IMR-90 (cell line): ENCODE measurements at regions not wholly inside any gene's neighbourhood (a gene's known extent, or its start where the extent isn't known, plus 50 kb on each side); places are given as distances from the start of the nearest gene placed in this dataset.

Experiments used
- ATAC-seq: fragments of 200-7000 bp; cut with Tn5 transposase; 2 replicates; pipeline ENCODE4 v1.9.1; 2020; ENCODE audit warnings: low read depth, mild to moderate bottlenecking, moderate library complexity
- BruUV-seq: library from RNA; stranded (reverse); fragments of 400-500 nt; replicated peaks from 2 replicates; lab custom pipeline; 2021; lab: Mats Ljungman, UMichigan
- CTCF ChIA-PET: fragments of 300-600 bp; formaldehyde crosslinking; extraction: SDS; loops from one replicate; lab custom pipeline; 2021; ENCODE audit warnings: antibody characterized with exemption; lab: Yijun Ruan, JAX
- POLR2A ChIA-PET: fragments of 300-600 bp; sonication (Branson Sonifier 250); formaldehyde crosslinking; loops from one replicate; lab custom pipeline; 2022; ENCODE audit warnings: antibody characterized with exemption; ENCODE audit not compliant: unreplicated experiment; lab: Charles Lee
- DNase-seq: peaks from one replicate; pipeline ENCODE4 v3.0.0; 2013
- H2AFZ ChIP-seq: replicated peaks from 2 replicates; pipeline ENCODE3; 2013; ENCODE audit warnings: low read length, mild to moderate bottlenecking; ENCODE audit not compliant: poor library complexity
- H2AK5ac ChIP-seq: 2 replicates; pipeline ENCODE4 v1.6.1; 2013; ENCODE audit warnings: low read depth, low read length, inconsistent platforms
- H2AK9ac ChIP-seq: replicated peaks from 2 replicates; pipeline ENCODE3; 2013; ENCODE audit warnings: mild to moderate bottlenecking, low read depth, low read length, moderate library complexity; ENCODE audit not compliant: poor library complexity
- H2BK120ac ChIP-seq: 2 replicates; pipeline ENCODE4 v1.6.1; 2013; ENCODE audit warnings: low read depth, low read length, inconsistent platforms
- H2BK15ac ChIP-seq: 3 replicates; pipeline ENCODE4 v1.6.1; 2013; ENCODE audit warnings: low read depth, low read length, inconsistent platforms
- H2BK20ac ChIP-seq: 2 replicates; pipeline ENCODE4 v1.6.1; 2013; ENCODE audit warnings: low read depth, mild to moderate bottlenecking, inconsistent platforms, low read length, moderate library complexity
- H2BK5ac ChIP-seq: 2 replicates; pipeline ENCODE4 v1.6.1; 2013; ENCODE audit warnings: mild to moderate bottlenecking, low read depth, low read length, inconsistent platforms; ENCODE audit not compliant: poor library complexity, severe bottlenecking
- H3K14ac ChIP-seq: replicated peaks from 2 replicates; pipeline ENCODE4 v1.6.1; 2013; ENCODE audit warnings: low read depth, low read length, inconsistent platforms
- H3K18ac ChIP-seq: 2 replicates; pipeline ENCODE4 v1.6.1; 2013; ENCODE audit warnings: low read depth, low read length, control low read depth
- H3K23ac ChIP-seq: 2 replicates; pipeline ENCODE4 v1.6.1; 2013; ENCODE audit warnings: low read depth, low read length, inconsistent platforms
- H3K27ac ChIP-seq: 2 replicates; pipeline ENCODE4 v1.5.1; 2013; ENCODE audit warnings: mild to moderate bottlenecking, control low read depth, low read length; ENCODE audit not compliant: insufficient read depth
- H3K27me3 ChIP-seq: 2 replicates; pipeline ENCODE4 v1.6.1; 2013; ENCODE audit warnings: low read length; ENCODE audit not compliant: control insufficient read depth, insufficient read depth
- H3K36me3 ChIP-seq: 2 replicates; pipeline ENCODE4 v1.6.1; 2013; ENCODE audit warnings: low read length, mixed read lengths; ENCODE audit not compliant: control insufficient read depth, insufficient read depth
- H3K4ac ChIP-seq: 2 replicates; pipeline ENCODE4 v1.6.1; 2013; ENCODE audit warnings: low read depth, low read length, inconsistent platforms
- H3K4me1 ChIP-seq: 2 replicates; pipeline ENCODE4 v1.6.1; 2013; ENCODE audit warnings: low read length, mixed read lengths; ENCODE audit not compliant: control insufficient read depth, insufficient read depth
- H3K4me2 ChIP-seq: 2 replicates; pipeline ENCODE4 v1.6.1; 2013; ENCODE audit warnings: low read depth, mild to moderate bottlenecking, control low read depth, low read length, moderate library complexity
- H3K4me3 ChIP-seq: 2 replicates; pipeline ENCODE4 v1.5.1; 2013; ENCODE audit warnings: low read depth, mild to moderate bottlenecking, control low read depth, low read length, moderate library complexity; ENCODE audit not compliant: insufficient read depth
- H3K56ac ChIP-seq: 2 replicates; pipeline ENCODE4 v1.6.1; 2013; ENCODE audit warnings: low read length, inconsistent platforms; ENCODE audit not compliant: insufficient read depth; ENCODE audit errors: extremely low read depth
- H3K79me1 ChIP-seq, 2 experiments: 2 replicates each; pipeline ENCODE4 v1.6.1; 2013; ENCODE audit warnings: low read length in 2 of 2, inconsistent platforms in 1 of 2, low read depth in 1 of 2
- H3K9ac ChIP-seq: 2 replicates; pipeline ENCODE4 v1.6.1; 2013; ENCODE audit warnings: low read depth, low read length, control low read depth
- H3K9me1 ChIP-seq: 2 replicates; pipeline ENCODE4 v1.6.1; 2013; ENCODE audit warnings: low read length, inconsistent platforms; ENCODE audit not compliant: insufficient read depth
- H3K9me3 ChIP-seq: 2 replicates; pipeline ENCODE4 v1.6.1; 2013; ENCODE audit warnings: low read length; ENCODE audit not compliant: control insufficient read depth, insufficient read depth
- H4K20me1 ChIP-seq: 2 replicates; pipeline ENCODE4 v1.6.1; 2013; ENCODE audit warnings: low read length, inconsistent platforms; ENCODE audit not compliant: insufficient read depth
- H4K5ac ChIP-seq: 2 replicates; pipeline ENCODE4 v1.6.1; 2013; ENCODE audit warnings: mild to moderate bottlenecking, low read depth, low read length, control low read depth
- H4K8ac ChIP-seq, 2 experiments: 2 replicates each; pipeline ENCODE4 v1.6.1; 2013; ENCODE audit warnings: low read depth in 2 of 2, low read length in 2 of 2, control low read depth in 1 of 2, inconsistent platforms in 1 of 2
- H4K91ac ChIP-seq: 2 replicates; pipeline ENCODE4 v1.6.1; 2013; ENCODE audit warnings: low read depth, low read length, inconsistent platforms; ENCODE audit not compliant: insufficient read depth
- BHLHE40 ChIP-seq: fragments of 150-350 bp; IDR thresholded peaks from 2 replicates; pipeline ENCODE4 v1.6.1; 2016; ENCODE audit warnings: mild to moderate bottlenecking, low read depth, low read length
- CEBPB ChIP-seq: IDR thresholded peaks from 2 replicates; pipeline ENCODE4 v1.6.1; 2012; ENCODE audit warnings: low read depth, low read length, improper control_type of control experiment
- CHD1 ChIP-seq: IDR thresholded peaks from 2 replicates; pipeline ENCODE4 v1.6.1; 2012; ENCODE audit warnings: low read depth, low read length, improper control_type of control experiment
- CTCF ChIP-seq: conservative IDR thresholded peaks from 2 replicates; pipeline ENCODE4 v1.5.1; 2012; ENCODE audit warnings: mild to moderate bottlenecking, low read depth, low read length, improper control_type of control experiment
- ELK1 ChIP-seq: fragments of 150-350 bp; IDR thresholded peaks from 2 replicates; pipeline ENCODE4 v1.6.1; 2016; ENCODE audit warnings: low read depth, mild to moderate bottlenecking, low read length, moderate library complexity, borderline replicate concordance
- FOS ChIP-seq: fragments of 150-350 bp; IDR thresholded peaks from 2 replicates; pipeline ENCODE4 v1.6.1; 2016; ENCODE audit warnings: low read depth, low read length
- MAFK ChIP-seq: IDR thresholded peaks from 2 replicates; pipeline ENCODE4 v1.6.1; 2012; ENCODE audit warnings: low read depth, low read length, improper control_type of control experiment
- MAZ ChIP-seq: IDR thresholded peaks from 2 replicates; pipeline ENCODE4 v1.6.1; 2012; ENCODE audit warnings: low read depth, mild to moderate bottlenecking, low read length, improper control_type of control experiment, moderate library complexity, borderline replicate concordance
- MXI1 ChIP-seq: IDR thresholded peaks from 2 replicates; pipeline ENCODE4 v1.6.1; 2012; ENCODE audit warnings: low read depth, mild to moderate bottlenecking, low read length, moderate library complexity, borderline replicate concordance
- NFE2L2 ChIP-seq: fragments of 150-350 bp; IDR thresholded peaks from 2 replicates; pipeline ENCODE4 v1.6.1; 2016; ENCODE audit warnings: low read depth, mild to moderate bottlenecking, low read length
- POLR2A ChIP-seq: IDR thresholded peaks from 2 replicates; pipeline ENCODE4 v1.6.1; 2012; ENCODE audit warnings: mild to moderate bottlenecking, low read depth, low read length
- RAD21 ChIP-seq: IDR thresholded peaks from 2 replicates; pipeline ENCODE4 v1.6.1; 2012; ENCODE audit warnings: low read length, improper control_type of control experiment
- RCOR1 ChIP-seq: IDR thresholded peaks from 2 replicates; pipeline ENCODE4 v1.6.1; 2012; ENCODE audit warnings: mild to moderate bottlenecking, low read length, improper control_type of control experiment; ENCODE audit not compliant: insufficient replicate concordance
- RFX5 ChIP-seq: IDR thresholded peaks from 2 replicates; pipeline ENCODE4 v1.8.0; 2012; ENCODE audit warnings: low read depth, mild to moderate bottlenecking, low read length, moderate library complexity
- SMC3 ChIP-seq: fragments of 150-350 bp; IDR thresholded peaks from 2 replicates; pipeline ENCODE4 v1.6.1; 2016; ENCODE audit warnings: low read depth, mild to moderate bottlenecking, antibody characterized with exemption, low read length, moderate library complexity
- USF2 ChIP-seq: fragments of 150-350 bp; IDR thresholded peaks from 2 replicates; pipeline ENCODE4 v1.6.1; 2017; ENCODE audit warnings: mild to moderate bottlenecking, antibody characterized with exemption, low read length, low read depth
- WGBS, 2 experiments: methylation state at CpG; one replicate each; pipeline versions ENCODE4 v1.1.5 to v1.1.7; 2013; ENCODE audit warnings: missing lambda C conversion rate in 2 of 2; ENCODE audit not compliant: insufficient read length in 1 of 2; ENCODE audit errors: extremely low coverage in 2 of 2; 5-methylcytosine and 5-hydroxymethylcytosine counted together
- dilution Hi-C: fragments of 300-500 bp; cut with HindIII; formaldehyde crosslinking; loops from one replicate; pipeline ENCODE4 v1.14.3; 2018; ENCODE audit warnings: low sequenced_read_pairs; ENCODE audit not compliant: unreplicated experiment
- in situ Hi-C: fragments of 300-500 bp; cut with MboI; formaldehyde crosslinking; loops from 3 replicates; pipeline ENCODE4 v1.14.3; 2019; ENCODE audit warnings: low sequenced_read_pairs, inconsistent platforms, mixed read lengths
- intact Hi-C: fragments of 100-400 bp; cut with micrococcal nuclease; formaldehyde crosslinking; loops from 2 replicates; pipeline ENCODE4 v1.10.0; 2022

- H3K14ac ChIP-seq = no peak overlapping the region
- H3K4me1 ChIP-seq = no peaks in the 10 kb centered on the region
- H4K5ac ChIP-seq = no peak overlapping the region
- no peak overlapping the region for H2BK5ac ChIP-seq
- ChIA-PET CTCF (no interaction called here), POLR2A (no interaction called here)
- no peak for DNase-seq
- H3K4me3 ChIP-seq = no peak overlapping the region
- no peak overlapping the region for H3K18ac ChIP-seq
- H4K91ac ChIP-seq = no peak overlapping the region
- H3K4me2 ChIP-seq = no peak overlapping the region
- no peak overlapping the region for H2BK15ac ChIP-seq
- dilution Hi-C loops (no loop called here), intact Hi-C loops (no loop called here), in situ Hi-C loops (no loop called here)
- H3K27ac ChIP-seq = no peak overlapping the region
- H4K20me1 ChIP-seq = no peaks in the 10 kb centered on the region
- H3K79me1 ChIP-seq = no peaks in the 10 kb centered on the region
- no peak overlapping the region for H4K8ac ChIP-seq
- H3K36me3 ChIP-seq = no peaks in the 10 kb centered on the region
- TF ChIP-seq CTCF (no peak), NFE2L2 (no peak), CHD1 (no peak), USF2 (no peak), MXI1 (no peak), MAFK (no peak), RFX5 (no peak), RAD21 (no peak), CEBPB (no peak), FOS (no peak), POLR2A (no peak), ELK1 (no peak), MAZ (no peak), SMC3 (no peak), RCOR1 (no peak), BHLHE40 (no peak)
- H3K9me3 ChIP-seq = no peaks in the 10 kb centered on the region
- H2AK5ac ChIP-seq = no peak overlapping the region
- no peaks in the 10 kb centered on the region for H3K27me3 ChIP-seq
- no peak overlapping the region for H2AFZ ChIP-seq
- H2BK20ac ChIP-seq = no peak overlapping the region
- H3K4ac ChIP-seq = no peak overlapping the region
- H3K9me1 ChIP-seq = no peaks in the 10 kb centered on the region
- H3K9ac ChIP-seq = no peak overlapping the region
- H2BK120ac ChIP-seq = no peak overlapping the region
- no peak overlapping the region for H3K56ac ChIP-seq
- no peak overlapping the region for H2AK9ac ChIP-seq
- no CpG with 5 or more reads among the region's 4 CpGs for WGBS, 2 experiments
- H3K23ac ChIP-seq = no peak overlapping the region
- BruUV-seq = no TSS peak
- ATAC-seq = no peak
These were observed 117.9 kb upstream of the HAND2 start for GRCh38 chr4:173647902-173648301.
